NCI-H82 (cell line): ENCODE measurements at regions not wholly inside any gene's neighbourhood (a gene's known extent, or its start where the extent isn't known, plus 50 kb on each side); places are given as distances from the start of the nearest gene placed in this dataset.
"Not testable (repeated sequence)": the region's sequence is repeated elsewhere in the genome, so short reads cannot be mapped to it uniquely, and the experiment has no call there.

ENCODE experiments used
- DNase-seq: peaks from one replicate; lab custom pipeline; 2025; lab: John Stamatoyannopoulos, UW

DNA sequence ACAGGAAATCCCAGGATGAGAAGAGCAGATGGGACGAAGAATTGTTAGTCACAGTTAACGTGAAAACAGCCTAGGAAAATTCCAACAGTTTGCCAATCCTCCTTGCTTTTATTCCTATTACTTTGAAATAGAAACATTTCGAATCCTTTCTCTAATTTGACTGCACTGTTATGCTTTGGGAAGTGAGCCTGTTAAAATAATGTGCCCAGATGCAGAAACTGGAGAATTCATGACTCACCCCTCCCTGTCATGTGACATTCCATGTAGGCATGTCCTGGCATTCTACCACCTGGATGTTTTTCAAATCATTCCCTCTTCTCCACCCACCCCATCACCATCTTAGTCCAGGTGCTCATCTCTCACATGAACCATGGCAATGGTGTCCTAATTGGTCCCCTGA lies 107.3 kb downstream of the MINAR1 start:
- DNase-seq: no peak

DNA sequence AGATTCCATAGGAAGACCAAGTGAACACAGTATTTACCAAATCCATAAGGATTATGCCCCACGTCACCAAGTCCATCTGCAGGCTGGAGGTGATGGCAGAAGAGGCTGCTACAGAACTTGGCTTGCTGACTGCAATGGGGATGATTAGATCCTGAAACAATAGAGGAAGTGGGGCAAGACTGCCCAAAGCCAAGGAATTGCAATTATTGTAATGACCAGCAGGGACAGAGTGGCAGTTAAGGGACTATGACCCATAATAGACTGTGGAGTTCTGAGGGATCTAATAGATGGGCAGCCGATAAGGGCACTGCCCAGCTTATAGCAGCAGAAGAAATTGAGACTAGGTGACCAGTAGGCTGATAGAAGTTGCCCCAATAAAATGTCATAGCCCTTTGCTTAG lies 108.4 kb downstream of the MINAR1 start:
- DNase-seq: peak; percentile 33

DNA sequence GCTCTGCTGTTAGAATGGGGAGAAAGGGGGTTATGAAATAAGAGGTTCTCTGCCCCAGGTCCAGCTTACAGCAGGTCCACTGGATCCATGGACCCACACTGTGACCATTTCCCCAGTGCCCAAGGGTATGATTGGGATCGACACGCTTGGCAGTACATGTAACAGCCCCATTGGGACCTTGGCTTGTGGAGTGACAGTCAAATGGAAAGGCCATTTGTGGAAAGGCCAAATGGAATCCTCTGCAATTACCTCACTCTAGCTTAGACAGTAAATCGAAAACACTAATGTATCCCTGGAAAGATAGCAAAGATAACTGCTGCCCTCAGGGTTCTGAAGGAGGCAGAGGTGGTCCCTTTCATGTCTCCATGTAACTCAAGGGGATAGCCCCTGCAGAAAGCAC lies 109.1 kb downstream of the MINAR1 start:
- DNase-seq: no peak

DNA sequence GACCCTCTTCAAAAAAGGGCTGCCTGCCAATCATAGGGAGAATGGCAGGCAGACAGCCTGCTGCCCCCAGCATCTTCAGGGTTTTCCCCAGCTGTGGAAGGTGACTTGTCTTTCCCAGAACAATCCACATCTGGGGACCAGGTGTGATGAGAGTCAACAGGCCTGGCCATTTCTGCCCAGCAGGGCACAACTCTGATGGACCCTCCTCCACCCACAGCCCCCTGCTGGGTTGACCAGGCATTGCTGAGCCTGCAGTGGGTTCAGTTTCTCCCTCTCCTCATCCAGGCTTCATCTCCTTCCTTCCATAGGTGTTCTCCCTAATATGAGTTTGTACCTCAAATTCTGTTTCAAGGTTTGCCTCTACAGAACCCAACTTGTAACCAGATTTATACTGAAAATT lies 111.0 kb downstream of the MINAR1 start:
- no peak for DNase-seq

DNA sequence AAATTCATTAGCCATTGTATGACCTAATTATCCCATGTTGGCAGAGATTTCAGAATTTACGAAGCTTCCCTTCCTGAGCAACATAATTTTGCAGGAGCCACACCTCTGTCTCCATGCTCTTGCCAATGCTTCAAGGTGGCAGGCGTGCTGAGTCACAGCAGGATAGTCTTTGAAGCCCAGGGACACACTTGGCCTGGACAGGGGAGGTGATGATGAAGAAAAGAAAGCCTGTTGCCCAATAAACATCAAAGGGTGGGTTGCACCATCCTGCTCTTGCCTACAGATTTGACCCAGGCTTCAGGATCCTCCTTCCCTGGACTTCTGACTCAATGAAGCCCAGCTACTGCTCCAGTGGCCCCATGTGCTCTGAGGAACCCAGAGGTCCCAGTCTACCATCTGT lies 117.1 kb downstream of the MINAR1 start:
- no peak for DNase-seq

DNA sequence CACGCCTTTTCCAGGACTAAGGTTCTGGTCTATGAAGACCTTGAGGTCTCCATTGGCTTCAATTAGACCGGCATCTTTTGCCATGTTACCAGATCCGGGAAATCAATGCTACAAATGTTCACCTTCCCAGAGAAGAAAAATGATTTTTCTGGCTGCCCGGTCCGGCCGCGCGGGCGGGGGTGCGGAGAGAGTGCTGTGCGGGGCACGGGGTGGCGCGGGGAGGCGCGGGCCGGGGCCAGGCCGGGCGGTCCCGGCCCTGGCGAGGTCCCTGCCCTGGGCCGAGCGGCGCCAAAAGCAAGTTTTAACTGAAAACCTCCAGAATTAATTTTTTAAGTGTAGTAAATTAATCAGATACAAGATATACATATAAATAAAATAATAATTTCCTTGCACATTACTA lies 128.2 kb downstream of the MINAR1 start:
- DNase-seq: no peak

DNA sequence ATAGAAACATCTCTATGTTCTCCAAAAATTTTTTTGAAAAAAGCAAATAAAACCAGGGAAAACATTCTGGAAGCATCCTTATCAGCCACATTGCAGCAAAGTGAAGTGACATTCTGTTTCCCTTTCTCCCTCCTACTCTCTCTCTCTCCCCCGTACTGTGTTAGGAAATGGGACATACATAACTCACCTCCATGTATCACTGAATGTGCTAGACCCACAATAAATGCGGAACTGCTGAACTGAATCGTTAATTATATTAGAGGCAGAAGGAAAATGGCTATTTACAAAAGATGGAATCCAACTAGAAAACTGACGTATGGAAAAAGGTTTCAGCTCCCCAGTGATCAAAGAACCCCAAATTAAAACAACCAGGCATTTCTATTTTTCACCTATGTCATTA lies 129.8 kb downstream of the MINAR1 start:
- no peak for DNase-seq

DNA sequence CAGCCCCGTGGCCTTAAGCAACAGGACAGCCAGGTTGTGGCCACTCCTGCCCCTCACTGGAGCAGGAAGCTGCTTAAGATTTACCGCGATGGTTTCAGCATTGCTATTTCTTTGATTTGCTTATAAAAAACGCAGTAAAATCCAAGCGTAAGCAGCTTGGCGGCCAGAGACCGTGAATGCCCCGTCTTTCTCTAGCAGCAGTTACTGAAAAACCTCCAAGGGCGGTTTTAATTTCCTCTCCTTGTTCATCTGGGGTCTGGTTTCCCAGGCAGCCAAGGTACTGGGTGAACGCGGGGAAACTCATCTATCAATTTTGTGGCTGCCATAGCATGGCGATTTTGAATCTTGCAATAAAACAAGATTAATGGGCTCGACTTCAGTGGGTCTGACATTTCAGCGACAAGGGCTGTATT lies 130.3 kb downstream of the MINAR1 start:
- no peak for DNase-seq

DNA sequence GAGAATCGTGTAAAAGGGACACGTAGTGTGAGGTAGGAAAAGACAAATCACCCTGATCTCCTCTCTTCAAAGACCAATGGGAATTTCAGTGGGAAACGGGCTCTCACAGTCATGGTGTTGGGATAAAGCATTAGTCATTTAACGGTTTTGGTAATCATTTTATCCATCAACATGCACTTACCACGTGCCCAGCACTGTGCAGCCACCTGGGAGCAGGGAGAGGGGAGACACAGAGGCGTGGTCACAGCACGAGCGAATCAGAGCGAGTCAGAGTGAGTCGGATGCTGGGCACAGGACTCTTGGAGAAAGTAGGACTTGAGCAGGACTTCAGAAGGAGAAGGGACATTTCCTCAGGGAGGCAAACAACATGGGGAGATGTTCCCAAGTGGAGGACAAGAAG lies 130.8 kb downstream of the MINAR1 start:
- DNase-seq: no peak

DNA sequence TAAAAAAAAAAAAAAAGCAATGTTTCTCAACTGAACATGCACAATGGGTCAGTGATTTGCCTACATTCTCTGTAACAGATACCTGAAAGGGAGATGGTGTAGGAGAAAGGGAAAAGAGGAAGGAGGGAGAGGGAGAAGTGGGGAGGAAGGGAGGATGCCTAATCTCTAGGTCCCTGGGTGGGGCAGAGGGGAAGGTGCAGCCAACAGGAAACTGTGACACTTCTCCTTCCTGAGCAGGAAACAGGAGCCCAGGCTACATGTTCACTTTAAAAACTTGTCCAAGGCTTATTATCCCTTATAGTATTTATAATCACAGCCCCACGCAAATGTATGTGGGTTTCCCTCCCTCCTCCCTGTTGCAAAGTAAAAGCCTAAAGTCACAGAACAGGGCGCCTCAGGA lies 137.9 kb downstream of the MINAR1 start:
- DNase-seq: no peak

DNA sequence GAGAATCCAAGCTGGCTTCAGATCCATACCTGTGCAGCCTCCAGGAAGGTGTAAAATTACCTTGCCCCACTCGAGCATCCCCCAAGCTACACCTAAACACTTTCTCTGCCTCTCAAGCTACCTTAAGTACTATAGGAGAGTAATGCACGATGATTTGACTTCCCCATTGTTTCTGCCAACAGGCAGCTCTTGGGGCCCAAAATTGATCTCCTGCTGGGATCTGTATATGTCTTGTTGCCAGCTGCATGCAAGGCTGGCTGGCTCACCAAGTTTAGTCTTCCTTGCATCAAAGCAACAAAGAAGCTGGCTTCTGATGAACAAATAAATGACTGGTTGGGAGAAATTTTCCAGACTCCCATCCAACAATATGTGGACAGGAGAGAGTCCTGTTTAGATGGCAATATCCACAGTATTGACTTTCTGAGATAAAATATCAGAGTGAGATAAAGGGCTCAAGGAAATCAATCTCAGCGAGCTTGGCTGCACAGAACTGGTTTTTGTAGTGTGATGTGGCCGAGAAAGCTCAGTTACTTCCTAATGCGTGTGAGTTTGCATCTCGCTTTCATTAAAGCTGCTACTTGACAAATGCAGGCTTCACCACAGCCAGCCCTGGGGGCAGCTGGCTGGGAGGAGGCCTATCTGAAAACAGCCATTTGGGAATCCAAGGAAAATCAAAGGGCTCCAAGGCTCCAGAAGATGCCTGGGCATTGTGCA lies 140.7 kb downstream of the MINAR1 start:
- DNase-seq: no peak

DNA sequence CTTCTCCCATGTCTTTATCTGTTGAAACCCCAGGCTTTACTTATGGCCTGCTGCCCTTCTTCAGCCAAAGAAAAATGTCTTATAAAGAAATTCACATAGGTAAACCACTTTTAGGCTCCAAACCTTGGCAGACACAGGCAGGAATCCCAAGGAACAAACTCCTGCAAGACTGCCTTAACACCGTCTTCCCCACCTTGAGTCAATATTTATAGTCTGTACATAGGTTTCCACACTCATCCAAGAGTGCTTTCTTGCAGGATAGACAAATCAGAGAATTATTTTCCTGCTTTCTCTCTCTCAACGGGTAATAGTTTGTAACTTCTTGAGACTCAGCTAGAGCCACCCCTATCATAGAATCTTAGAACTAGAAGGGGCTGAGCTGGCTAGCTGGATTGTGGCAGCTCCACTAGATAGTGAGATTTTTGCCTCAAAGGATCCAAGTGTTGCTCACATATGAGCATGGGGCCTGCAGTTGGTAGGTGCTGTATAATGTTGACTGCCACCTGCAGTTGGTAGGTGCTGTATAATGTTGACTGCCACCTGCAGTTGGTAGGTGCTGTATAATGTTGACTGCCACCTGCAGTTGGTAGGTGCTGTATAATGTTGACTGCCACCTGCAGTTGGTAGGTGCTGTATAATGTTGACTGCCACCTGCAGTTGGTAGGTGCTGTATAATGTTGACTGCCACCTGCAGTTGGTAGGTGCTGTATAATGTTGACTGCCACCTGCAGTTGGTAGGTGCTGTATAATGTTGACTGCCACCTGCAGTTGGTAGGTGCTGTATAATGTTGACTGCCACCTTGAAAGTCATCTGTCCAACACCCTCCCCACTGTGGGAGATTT lies 142.5 kb downstream of the MINAR1 start:
- DNase-seq: not testable (repeated sequence)

DNA sequence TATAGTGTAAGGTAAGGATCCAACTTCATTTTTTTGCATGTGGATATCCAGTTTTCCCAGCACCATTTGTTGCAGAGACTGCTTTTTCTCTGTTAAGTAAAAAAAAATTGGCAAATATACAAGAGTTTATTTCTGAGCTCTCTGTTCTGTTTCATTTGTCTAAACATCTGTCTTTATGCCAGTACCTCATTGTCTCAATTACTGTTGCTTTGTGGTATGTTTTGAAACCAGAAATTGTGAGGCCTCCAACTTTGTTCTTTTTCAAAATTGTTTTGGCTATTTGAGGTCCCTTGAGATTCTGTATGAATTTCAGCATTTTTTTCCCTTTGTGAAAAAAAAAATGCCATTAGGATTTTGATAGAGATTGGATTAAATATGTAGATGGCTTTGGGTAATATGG lies 150.5 kb downstream of the MINAR1 start:
- DNase-seq: no peak

DNA sequence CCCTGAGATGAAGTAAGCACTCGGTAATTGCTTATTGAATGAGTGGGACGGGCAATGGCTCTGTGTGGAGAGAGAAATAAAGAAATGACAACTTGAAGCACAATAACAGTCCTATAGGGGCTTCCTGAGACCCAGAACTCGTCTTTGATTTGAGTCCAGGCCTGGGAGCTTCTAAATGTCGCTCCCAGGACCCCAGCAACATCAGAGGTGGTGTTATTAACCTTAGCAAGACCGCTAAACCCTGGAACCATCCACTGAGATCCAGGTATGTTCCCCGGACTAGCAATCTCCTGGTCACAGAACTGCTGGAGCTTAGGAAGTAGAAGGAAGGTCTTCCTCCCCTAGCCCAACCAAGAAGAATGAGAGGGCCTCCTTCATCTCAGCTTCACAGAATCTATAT lies 160.0 kb downstream of the MINAR1 start:
- no peak for DNase-seq

DNA sequence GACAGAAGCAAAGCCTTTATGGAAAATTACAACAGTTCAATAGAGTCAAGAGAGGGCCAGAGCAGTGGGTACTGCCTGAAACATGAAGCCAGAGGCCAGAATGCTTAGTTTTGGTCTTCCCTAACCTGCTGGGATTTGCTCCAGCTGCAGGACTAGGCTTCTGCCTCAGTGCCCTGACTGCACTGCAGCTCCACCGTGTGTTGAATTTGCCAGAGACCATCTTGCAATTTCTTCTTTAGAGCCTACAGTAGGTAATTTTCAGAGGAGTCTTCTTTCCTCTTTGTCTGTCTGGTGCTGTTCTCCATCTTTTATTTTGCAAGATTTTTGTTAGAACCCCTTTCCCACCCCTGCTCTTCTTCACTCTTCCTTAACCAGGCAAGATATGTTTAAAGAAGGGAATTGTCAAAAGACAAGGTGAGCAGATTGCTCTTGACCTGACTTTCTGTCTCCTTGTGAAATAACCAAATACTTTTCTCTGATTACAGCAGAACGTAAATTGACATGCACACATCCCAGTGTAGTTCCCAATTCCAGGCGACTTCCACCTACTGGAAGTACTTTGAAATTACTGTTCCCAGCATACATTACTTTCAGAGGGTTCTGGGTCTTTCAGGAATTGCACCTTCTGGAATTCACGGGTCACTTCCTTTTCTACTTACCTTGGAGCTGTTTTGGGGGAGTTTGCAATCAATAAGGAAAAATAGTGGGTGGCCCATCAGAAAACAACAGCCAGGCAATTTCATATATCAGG lies 161.2 kb downstream of the MINAR1 start:
- DNase-seq: peak; percentile 26

DNA sequence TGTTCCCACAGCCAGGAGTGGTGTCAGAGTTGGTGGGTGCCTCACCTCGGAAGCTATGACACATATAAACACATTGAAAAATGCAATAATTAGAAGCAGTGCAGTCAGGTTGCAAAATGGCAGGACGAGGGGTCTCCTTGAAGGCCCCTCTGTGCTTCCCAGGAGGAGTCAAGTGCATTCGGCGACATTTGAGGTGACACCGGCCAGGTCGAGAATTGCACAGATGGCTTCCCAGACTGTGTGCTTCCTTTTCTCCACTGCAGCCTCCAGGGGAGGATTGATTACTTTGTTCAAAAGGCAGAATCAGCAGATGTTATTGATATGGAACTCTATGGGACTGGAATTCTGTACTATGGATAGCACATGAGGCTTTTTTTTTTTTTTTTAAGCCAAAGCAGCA lies 163.2 kb downstream of the MINAR1 start:
- peak; percentile 23 for DNase-seq

DNA sequence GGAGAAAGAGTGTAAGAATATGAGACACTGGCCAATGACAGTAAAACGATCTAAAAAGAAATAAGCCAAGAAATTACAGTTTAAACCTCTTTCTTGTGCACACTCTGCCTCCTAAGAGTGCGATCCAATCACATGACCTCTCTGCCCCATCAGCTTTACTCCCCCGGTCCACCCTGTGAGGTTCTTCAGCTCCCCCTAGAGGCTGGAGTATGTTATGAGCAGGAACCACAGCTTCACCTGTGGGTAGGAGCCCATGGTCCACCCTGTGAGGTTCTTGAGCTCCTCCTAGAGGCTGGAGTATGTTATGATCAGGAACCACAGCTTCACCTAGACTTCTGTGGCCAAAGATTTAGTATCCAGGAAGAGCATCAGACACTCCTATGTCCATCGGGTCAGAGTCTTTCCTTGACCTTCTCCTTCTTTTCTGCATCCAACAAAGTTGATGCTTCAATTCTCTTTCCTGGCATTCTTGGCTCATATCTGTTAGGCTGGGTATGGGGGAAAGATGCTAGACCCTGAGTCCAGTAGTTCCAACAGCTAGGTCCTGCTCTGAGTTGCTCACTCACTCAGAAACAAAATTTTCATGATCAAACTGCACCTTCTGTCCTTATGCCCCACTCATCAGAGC lies 164.0 kb downstream of the MINAR1 start:
- DNase-seq: peak; percentile 98

DNA sequence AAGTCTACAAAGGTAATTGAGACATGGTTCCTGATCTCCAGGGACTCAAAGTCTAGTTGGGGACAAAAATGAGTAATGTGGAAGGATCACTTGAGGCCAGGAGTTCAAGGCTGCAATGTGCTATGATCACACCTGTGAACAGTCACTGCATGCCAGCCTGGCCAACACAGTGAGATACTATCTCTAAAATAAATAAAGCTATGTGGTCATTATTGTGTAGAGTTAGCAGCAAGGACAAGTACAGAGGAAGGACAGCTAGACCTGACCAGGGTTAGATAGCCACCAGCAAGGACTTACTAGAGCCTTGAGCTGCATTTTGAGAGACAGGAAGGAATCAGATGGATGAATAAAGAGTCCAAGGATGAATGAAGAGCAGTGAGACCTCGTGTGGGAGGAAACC lies 166.5 kb downstream of the MINAR1 start:
- DNase-seq: no peak

DNA sequence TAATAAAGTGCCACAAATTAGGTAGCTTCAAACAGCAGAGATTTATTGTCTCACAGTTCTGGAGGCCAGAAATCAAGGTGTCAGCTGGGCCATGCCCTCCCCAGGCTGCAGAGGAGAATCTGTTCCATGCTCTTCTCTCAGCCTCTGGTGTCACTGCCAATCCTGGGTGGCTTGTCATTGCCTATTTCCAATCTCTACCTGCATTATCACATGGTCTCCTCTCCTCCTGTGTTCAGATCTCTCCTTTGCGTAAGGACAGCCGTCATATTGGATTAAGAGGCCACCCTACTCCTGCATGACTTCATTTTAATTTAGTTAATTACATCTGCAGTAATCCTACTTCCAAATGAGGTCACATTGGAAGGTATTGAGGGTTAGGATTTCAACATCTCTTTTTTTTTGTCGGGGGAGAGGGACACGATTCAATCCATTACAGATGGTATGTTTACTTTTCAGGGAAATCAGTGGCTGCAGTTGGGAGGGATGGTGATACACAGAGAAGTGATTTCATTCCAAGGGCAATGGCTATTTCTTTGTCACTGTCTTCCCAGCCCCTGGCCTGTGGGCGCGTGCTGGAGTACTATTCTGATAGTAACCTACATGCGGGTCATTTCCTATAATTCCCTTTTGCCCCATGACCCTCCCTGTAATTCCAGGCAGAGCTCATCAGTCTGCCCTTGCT lies 169.4 kb downstream of the MINAR1 start:
- peak; percentile 91 for DNase-seq

DNA sequence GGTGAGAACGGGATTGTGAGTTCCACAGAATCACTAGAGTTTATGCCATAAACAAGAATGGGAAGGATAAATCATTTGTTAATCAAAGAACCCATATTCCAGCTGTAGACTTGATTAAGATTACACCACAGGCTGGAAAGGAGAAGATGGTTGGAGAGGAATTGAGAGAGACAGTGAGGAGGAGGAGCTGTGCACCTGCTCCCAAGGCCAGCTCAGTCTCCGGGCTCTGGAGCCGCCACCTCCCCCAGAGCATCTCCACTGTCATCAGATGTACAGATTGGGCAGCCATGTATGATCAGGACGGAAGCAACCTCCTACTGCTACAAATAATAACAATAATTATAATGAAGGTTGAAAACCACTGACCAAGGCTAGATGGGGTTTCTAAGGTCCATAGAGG lies 170.0 kb downstream of the MINAR1 start:
- DNase-seq: no peak

DNA sequence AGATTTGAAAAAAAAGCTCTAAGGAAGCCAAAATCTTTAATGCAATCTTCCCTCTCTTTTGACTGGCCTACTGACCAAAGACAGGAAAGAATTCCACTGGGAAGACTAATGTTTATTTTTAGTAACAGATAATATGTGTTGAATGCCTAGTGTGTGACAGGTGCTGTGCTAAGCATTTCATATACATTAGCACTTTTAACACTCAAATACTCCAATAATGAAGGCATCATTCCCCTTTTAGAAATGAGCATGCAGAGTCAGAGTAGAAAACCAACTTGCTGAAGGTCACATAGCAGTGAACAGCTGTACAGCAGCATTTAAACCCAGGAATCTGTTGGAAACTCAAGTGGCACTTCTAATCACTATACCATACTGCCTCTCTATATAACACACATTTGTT lies 170.6 kb downstream of the MINAR1 start:
- DNase-seq: no peak

DNA sequence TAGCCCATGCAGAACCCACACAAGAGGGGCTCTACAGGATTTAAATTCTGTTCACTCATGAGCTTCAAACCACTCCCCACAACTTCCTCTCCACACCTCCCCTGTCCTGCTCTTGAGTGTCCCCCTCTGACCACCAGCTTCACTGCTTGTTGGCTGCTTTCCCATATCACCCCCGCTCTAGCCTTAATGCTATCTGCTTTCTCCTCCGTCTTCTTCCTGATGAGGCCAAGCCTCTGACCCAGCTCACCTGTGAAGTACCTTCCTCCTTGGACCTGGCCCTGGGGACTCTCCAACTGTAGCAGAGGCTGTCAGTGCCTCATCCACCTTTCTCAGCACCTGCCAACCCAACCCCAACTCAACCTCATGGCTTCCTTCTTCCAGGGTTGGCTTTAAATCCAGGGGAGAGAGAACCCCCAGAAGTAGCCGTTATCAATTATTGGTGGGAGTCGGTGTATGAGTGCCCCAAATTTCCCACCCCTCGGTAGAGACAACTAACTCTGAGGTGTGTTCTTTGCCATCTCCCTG lies 174.8 kb downstream of the MINAR1 start:
- DNase-seq: no peak
